ENCODE measurements at regions not wholly inside any gene's neighbourhood (a gene's known extent, or its start where the extent isn't known, plus 50 kb on each side); places are given as distances from the start of the nearest gene placed in this dataset.

DNA sequence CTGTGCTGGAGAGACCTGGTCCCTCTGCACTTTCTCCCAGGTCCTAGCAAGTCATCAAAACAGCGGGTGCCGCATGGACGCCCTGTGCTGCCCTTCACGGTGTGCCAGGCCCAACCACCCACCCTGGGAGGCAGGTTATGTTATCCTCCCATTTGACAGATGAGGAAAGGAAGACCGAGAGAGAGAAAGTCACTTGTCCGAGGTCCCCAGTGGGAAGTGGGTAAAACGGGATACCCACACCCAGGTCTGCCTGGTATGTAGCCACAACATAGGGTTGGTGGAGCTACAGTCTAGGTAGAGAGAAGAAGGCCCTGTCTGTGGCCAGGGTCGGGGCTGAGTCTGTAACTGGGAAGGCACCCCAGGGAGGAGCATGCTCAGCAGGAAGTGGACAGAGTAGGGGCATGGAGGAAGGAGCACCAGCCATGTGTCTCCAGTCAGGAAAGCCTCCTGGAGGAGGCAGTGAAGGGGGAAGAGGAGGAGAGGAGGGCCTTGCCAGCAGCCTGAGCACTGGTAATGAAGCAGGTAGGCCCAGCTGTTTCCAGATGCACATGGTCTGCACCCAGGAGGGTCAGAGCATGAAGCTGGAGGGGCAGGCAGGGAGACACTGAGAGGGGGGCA lies 98.4 kb downstream of the ZFP36L2 start:
- DNase-seq, result no peak

DNA sequence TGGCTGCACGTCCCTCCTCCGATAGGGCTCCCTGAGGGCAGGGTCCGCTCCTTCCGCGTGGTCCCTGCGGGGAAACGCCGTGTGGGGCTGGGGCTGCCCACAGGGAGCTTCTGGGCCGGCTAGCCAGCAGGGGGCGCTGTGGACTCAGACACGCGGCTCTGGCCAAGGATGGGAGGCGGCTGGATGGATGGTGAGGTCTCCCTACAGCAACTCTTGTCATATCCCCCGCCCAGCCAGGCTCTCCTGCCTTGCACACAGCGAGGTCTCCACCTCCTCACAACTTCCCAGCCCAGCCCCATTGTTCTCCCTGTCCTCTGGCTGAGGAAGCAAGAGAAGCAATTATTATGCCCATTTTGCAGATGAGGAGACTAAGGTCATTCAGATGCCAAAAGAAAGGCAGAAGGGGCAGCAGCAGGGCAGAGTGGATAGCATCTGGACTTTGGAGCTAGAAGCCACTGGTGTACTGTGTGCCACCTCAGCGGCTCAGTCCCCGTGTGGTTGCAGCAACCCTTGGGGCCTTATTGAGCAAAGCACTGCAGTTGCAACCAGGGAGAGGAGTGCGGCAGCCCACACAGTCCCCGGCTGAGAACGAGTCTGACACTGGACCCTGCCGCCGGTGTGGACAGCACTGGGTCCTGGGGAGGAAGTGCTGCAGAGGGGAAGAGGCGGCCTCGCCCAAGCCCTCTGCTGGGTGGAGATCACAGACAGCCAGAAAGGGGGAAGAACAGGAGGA lies 99.0 kb downstream of the ZFP36L2 start:
- no peak for DNase-seq

DNA sequence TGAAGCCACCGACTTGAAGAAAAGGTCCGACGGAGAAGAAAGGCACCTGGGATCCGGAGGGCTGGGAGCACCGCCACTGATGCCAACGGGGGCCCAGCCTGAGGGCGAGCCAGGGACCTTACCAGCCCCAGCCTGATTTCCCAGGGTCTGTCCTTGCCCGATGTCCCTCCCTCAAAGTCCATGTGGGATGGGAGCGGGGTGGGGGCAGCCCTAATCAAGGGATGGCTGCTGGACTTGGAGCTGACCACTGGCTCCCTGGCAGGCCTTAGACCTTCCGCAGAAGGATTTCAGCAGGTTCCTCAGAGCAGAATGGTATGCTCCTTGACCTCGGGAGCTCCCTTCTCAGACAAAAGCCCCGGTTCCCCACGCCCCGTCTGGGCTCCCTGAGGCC lies 99.6 kb downstream of the ZFP36L2 start:
- no peak for DNase-seq

DNA sequence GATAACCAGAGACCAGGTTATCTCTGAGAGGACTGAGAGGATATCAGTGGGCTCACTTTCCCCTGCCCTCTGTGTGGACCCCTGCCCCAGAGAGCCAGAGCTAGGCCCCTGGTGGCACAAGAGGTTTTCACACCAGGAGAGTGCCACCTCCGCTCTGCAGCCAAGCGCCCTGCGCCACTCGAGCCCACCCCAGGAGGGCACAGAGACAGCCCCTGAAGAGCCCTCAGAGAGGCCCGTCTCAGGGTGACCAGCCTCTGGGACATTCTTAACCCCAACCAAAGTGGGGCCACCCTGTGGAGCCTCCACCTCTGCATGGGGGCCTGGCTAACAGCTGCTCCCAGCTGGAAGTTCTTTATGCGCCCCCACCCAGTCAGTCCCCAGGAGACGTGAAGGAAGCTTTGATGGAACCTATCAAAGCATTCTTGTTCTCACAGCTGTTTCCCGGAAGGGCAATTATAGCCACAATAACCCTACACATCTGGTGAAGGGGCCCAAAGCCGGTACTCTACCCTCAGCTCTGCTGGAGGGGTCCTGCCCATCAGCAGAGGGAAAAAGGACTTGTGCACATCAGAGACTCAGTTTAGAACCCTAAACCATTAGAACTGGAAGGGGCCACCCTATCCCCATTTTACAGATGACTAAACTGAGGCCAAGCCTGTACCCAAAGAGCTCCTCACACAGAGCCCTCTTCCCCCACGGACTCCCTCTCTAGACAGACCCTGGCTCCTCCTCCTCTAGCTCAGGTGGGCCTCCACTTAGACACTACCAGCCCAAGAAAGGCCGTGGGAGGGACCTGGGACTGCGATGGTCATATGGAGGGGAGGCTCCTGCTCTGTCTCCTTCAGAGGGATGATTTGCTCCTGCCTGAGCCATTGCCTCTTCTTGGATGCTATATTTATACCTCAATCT lies 101.1 kb downstream of the ZFP36L2 start:
- no peak for DNase-seq

DNA sequence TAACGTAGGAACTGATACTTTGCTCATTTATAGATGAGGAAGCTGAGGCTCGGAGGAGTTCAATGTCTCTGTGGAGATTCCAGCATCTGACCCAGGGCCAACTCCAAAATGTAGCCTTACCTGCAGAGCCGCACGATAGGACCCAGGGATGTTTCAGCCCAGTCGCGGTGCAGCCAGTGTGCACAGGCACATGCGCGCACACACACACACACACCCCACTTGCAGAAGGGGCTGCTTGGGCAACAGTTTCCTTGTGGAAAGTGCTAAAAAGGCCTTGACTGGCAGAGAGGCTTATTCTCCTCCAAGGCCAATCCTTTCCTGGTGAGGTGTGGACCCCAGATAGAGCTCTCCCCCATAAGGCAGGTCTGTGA lies 101.7 kb downstream of the ZFP36L2 start:
- DNase-seq, result no peak

DNA sequence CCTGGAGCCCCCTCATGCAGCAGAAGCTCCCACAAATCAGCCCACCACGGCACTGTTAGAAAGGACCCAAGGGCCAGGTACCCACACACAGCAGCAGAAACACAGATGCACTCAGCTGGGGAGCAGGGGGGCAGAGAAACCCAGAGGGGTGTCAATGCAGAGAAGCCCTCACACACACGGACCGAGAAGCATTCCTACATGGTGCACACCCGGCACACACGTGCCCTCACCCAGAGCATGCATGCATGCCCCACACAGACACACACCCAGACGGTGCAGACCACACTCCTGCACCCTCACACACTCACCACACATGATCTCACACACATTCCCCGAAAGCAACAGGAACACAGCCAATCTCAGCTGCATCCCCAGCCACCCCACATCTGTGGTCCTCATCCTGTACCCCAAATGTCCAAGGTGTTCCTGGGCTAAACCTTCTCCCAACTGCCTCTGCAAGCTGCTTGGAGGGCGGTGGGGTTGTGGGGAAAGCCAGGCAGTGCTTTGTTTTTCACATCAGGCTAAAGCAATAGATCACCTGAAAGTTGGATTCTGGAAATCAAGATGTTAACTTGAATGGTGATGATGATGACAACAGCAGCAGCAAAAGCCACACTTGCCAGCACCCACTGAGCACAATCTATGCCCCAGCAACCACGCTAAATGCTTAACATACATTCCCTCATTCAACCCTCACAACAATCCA lies 102.3 kb downstream of the ZFP36L2 start:
- no peak for DNase-seq

DNA sequence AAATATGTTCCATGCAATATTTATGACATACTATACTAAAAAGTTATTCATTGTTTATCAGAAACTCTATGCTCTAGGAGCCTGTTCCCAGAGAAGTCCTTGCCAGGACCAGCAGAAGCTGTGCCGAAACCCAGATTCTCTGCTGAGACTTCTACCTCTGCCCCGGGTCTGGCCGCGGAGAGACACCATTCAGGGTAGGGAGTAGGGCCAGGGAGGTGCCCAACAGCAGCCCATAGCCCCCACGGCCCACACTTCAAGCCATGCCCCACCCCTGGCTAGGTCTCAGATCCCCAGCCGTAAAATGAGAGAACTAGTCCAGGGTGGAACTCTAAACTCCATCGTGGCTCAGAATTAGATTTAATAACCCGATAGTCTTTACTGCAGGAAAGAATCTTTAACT lies 102.9 kb downstream of the ZFP36L2 start:
- no peak for DNase-seq

DNA sequence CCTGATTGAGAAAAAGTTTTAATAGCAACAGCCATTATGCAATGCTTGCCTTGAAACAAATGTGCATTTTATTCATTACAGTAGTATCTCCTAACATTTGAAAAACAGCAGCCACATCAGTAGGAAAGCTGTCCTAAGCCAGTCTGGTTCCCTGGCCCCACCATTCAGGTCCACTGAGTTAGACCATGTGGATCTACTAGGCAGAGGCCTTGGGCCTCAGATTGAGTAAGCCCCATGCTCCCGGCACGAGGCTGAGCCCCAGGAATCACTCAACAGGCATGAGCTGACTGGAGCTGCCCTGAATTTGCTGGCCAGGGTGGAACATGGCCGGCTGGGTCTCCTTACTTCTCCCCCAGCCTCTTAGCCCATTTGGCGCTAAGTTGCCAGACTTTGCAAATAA lies 103.4 kb downstream of the ZFP36L2 start:
- DNase-seq, result no peak

DNA sequence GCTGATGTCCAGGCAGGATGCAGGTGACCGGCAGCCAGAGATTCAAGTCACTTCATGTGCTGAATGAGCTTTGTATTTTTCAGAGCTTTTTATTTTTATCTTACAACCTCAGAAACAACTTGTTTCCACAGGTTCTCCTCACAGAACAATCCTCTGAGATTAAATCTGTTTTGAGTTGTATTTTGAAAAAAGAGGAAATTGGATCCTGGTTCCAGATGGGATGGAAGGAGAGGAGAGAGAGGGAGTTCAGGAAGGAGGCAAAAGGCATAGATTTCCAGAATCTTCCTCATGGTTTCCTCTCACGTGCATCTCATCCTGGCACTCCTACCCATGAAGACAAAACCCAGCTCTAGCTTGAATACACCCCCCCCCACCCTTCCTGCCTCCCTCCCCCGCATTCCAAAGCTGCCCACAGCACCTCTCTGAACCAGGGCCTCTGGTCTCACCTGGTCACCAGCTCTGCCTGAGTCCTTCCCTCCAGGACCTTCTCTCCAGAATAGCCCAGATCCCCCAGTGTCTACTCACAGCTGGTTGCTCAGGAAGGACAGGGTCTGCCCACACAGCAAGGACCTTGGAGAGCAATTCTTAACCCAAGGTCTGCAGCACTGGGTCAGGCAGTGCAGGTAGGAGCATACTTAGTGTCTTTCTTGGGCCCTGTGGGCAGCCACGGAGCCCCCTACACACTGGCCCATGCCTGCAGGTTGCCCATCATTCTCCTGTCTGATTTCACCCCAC lies 104.7 kb downstream of the ZFP36L2 start:
- no peak for DNase-seq

DNA sequence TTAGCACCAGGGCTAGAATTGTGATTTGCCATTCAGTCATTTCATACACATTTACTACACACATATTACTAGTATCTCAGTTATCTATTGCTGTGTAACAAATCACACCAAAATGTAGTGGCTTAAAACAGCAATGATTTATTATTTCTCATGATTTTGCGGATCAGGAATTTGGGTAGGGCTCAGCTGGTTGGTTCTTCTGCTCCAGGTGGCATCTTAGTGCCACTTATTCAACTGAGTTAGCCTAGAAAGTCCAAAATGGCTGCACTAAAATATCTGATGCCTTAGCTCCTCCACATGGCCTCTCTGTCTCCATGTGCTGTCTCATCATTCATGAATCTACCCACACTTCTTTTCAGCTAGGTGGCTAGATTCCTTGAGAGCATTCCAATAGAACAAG lies 107.1 kb downstream of the ZFP36L2 start:
- DNase-seq, result no peak

DNA sequence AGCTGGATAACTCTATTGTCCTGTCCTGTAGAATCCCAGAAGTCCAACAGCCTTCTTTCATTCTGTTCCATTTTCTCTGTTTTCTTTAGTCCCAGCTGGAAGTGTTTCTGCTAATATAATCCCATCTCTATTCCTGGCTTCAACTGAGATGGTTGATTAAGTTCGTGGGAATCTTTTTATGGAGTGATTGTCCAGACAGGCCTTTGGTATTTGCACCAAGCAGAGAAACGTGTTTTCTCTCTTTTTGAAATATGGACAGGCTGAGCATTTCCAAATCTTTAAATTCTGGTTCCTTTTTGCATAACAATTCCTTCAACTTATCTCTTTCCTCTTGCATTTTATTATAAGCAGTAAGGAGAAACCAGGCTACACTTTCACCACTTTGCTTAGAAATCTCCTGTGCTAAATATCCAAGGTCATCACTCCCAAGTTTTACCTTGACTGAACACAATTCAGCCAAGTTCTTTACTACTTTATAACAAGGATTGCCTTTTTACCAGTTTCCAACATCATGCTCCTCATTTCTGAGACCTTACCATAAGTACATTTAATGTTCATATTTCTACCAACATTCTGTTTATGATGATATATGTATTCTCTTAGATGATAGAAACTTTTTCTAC lies 108.8 kb downstream of the ZFP36L2 start:
- DNase-seq, result no peak

DNA sequence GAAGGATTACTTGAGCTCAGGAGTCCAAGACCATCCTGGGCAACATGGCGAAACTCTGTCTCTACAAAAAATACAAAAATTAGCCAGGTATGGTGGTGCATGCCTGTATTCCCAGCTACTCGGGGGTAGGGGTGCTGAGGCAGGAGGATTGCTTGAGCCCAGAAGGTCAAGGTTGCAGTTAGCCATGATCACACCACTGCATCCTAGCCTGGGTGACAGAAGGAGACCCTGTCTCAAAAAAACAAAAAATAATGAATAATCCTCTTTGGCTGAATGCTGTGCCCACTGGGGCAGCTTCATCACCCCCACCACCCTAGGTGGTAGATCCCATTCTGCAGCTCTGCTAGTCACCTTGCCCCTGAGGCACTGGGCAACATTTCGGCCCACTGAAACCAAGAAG lies 109.4 kb downstream of the ZFP36L2 start:
- no peak for DNase-seq

DNA sequence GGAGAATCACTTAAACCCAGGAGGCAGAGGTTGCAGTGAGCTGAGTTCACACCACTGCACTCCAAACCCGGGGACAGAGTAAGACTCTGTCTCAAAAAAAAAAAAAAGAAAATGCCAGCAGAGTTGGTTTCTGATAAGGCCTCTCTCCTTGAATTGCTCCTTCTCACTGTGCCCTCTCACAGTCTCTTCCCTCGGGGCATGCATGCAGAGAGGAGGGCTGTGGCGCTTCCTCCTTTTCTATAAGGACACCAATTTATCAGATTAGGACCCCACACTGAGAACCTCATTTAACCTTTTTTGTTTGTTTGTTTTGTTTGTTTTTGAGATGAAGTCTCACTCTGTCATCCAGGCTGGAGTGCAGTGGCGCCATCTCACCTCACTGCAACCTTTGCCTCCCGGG lies 110.5 kb downstream of the ZFP36L2 start:
- no peak for DNase-seq

DNA sequence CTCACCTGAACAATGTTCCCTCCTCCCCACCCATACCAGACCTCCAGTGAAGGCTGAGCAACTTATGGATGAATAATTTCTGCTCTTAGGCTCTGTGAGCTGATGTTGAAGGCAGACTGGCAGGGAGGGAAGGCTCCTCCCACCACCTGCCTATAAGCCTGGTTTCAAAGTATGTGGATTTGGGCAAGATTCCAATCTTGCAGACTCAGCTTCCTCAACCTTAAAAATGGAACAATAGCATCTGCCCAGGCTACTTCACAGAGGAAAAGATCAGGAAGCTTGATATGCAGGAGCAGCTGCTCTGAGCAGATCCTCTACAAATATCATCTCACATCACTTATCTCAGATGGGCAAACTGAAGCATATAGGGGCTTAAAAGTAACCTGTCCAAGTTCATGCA lies 112.2 kb downstream of the ZFP36L2 start:
- DNase-seq, result no peak

DNA sequence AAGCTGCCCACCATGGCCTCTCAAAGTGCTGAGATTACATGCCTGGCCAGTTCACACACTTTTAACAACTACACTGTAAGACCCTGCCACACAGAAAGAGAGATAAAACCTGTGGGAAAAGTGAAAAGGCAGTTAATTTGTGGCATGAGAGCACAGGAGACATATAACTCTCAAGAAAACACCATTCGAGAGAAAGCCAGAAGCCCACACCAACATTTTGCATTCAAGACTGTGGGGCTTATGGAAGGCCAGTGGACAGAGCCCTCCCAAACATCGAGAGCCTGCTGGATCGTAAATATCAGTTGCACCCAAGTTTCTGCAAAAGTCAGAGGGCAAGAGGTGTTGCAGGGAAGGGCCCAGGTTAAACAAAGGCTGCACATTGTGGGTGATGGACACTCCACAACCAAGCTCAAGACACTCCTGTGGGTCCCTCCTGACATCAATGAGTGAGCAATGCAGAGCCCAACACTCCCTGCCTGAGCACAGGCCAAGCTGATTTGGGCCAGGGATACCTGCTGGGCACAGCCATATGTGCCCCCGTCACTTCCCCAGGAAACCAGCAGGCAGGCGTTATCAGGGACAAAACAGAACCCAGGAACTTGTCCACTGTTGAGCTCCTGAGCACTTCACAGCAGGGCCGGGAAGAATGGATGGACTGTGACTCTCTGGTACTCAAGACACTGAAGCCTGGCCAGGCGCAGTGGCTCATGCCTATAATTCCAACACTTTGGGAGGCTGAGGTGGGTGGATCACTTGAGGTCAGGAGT lies 114.4 kb downstream of the ZFP36L2 start:
- DNase-seq, result no peak

DNA sequence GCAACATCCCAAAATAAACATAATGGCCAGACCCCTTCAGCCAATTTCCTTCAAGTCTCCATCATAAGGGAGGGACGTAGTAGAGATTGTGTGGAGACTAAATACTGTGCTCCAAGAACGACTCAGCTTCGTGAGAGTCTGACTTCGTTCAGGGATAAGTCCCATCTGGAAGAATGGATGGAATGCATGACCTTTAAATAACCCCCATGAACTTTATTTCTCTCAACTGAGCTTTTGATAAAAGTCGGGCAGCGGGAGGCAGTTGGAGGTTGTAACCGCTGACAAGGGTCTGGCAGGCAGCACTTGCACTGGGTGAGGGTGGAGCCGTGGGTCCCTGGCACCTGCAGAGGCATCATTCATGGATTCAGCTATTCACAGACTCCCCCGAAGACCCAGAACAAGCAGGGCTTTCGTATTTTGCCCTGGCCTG lies 115.9 kb downstream of the ZFP36L2 start:
- DNase-seq, result no peak

DNA sequence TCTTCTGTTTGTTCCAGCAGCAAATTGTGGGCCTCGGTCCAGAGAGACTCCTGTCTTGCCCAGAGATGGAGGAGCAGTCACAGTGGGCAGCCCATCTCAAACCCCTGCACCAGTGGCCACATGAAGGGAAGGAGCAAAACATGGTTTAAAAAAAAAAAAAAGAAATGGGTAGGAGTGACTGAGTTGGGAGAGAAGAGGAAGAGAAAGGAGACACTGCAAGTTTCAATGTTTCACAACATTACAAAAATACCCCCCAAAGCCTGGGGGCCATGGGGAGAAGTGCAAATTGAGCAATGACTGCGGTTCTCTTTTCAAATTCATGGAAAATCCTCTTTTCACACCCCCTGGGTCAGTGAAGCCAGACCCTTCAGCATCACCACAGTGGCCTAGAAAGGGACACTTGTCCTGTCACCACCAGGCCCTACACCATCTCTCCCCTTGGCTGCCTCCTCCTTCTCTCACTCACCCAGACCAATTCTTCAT lies 117.1 kb downstream of the ZFP36L2 start:
- DNase-seq, result no peak

DNA sequence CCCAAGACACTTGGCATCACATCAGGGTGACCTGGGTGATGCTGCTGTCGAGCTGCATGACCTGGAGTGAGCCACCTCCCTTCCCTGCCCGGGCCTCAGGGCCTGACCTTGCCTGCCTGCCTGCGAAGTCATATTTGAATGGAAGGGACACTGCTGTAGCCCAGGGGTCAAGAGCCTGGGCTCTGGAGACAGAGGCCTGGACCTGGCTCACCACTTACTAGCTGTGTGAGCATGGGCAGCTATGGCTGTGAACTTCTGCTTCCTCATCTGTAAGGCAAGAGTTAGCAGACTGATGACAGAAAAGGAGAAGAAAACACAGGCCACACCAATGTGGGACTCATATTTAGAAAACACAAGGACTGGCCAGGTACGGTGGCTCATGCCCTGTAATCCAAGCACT lies 118.7 kb downstream of the ZFP36L2 start:
- DNase-seq, result no peak

DNA sequence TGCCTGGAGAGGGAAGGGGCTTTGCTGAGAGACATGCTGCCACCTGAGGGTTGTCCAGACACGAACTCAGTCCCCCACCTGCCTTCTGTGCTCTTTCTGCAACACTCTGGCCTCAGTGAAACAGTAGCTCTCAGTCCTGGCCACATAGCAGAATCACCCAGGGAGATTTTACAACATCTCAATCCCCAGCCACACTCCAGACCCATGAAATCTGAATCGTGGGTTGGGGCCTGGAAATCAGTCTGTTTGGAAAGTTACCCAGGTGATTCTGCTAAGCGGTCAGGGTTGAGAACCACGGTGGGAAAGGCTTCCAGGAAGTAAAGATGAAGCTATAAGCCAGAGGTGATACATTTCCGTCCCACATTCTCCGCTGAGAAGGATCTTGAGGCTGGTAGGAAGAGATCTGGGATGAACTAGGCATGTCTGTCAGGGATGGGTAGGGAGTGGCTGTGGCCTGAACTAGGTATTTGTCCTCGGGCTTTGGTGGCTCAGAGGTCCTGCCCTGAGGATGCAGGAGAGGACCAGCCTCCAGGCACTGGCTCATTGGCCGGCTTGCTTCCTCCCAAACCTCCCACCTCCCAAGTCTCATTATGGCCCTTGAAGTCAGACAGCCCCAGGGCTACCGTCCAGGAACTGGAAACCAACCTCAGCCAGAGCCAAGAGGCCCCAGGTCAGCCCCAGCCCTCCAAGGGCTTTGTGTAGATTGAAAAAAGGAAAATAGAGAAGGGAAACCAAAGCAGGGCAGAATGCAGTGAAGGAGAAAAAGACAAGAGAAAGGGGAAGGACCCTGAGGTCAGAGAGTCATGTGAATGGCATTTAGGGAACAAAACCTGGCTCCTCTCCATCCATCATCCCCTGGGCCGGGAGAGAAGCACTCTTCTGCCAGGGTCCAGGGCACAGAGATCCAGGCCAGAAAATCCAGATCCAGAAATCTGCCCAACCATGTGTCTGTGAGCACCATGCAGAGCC lies 119.6 kb downstream of the ZFP36L2 start:
- DNase-seq, result no peak
